ENCODE measurements at regions not wholly inside any gene's neighbourhood (a gene's known extent, or its start where the extent isn't known, plus 50 kb on each side); places are given as distances from the start of the nearest gene placed in this dataset.

- H3K9me3 Mint-ChIP-seq, result peaks cover 11% of the 10 kb centered on the region
- no peak overlapping the region for H3K4me3 ChIP-seq (ENCODE audit: low read length)
- 100% methylated on average over 1 of the region's 2 CpGs; no CpG with 5 or more reads in 1 of the 2 experiments for WGBS, 2 experiments (ENCODE audit: insufficient coverage in 1 of 2, insufficient read length in 1 of 2)
Measured at GRCh38 chr18:53644799-53645471, 579.5 kb downstream of the MBD2 start.

GRCh38 chr18:53639687-53640086 lies 584.8 kb downstream of the MBD2 start:
- Histone ChIP-seq H3K9ac (ENCODE audit: extremely low read depth, low read length, poor library complexity, severe bottlenecking) (no peak overlapping the region), H3K4me3 (ENCODE audit: low read length) (no peak overlapping the region), H3K36me3 (ENCODE audit: control insufficient read depth, insufficient read depth, low read length) (no peaks in the 10 kb centered on the region), H3K27me3 (ENCODE audit: control insufficient read depth, insufficient read depth, low read length, poor library complexity, severe bottlenecking) (no peaks in the 10 kb centered on the region), H3K4me1 (ENCODE audit: control insufficient read depth, insufficient read depth, low read length) (no peaks in the 10 kb centered on the region), H3K9me3 (ENCODE audit: control insufficient read depth, low read length) (no peaks in the 10 kb centered on the region), H3K27ac (ENCODE audit: low read depth, low read length) (no peak overlapping the region)
- TF ChIP-seq CTCF (conservative IDR thresholded peaks at IDR 0.05), result no peak
- DNase-seq, result no peak
- no peaks in the 10 kb centered on the region for H3K4me1 Mint-ChIP-seq
- H3K27ac Mint-ChIP-seq, result no peak overlapping the region
- peaks cover 2% of the 10 kb centered on the region for H3K36me3 Mint-ChIP-seq (ENCODE audit: low read depth)
- H3K4me3 Mint-ChIP-seq, result no peak overlapping the region
- H3K9me3 Mint-ChIP-seq, result peaks cover 13% of the 10 kb centered on the region
- no peaks in the 10 kb centered on the region for H3K27me3 Mint-ChIP-seq (ENCODE audit: insufficient read depth)

More at GRCh38 chr18:53644799-53645471, 579.5 kb downstream of the MBD2 start:
- no peaks in the 10 kb centered on the region for H3K36me3 ChIP-seq (ENCODE audit: control insufficient read depth, insufficient read depth, low read length)
- Mint-ChIP-seq H3K27me3 (ENCODE audit: insufficient read depth) (no peaks in the 10 kb centered on the region), H3K36me3 (ENCODE audit: low read depth) (peaks cover 2% of the 10 kb centered on the region), H3K4me3 (no peak overlapping the region), H3K27ac (no peak overlapping the region), H3K4me1 (peaks cover 5% of the 10 kb centered on the region)
- H3K9ac ChIP-seq (ENCODE audit: extremely low read depth, low read length, poor library complexity, severe bottlenecking), result no peak overlapping the region
- H3K27ac ChIP-seq (ENCODE audit: low read depth, low read length), result no peak overlapping the region
- no peak for TF ChIP-seq CTCF (conservative IDR thresholded peaks at IDR 0.05)
- no peaks in the 10 kb centered on the region for H3K9me3 ChIP-seq (ENCODE audit: control insufficient read depth, low read length)
- no peaks in the 10 kb centered on the region for H3K27me3 ChIP-seq (ENCODE audit: control insufficient read depth, insufficient read depth, low read length, poor library complexity, severe bottlenecking)
- H3K4me1 ChIP-seq (ENCODE audit: control insufficient read depth, insufficient read depth, low read length), result no peaks in the 10 kb centered on the region
- DNase-seq, result no peak

- 83% methylated on average over 1 of the region's 1 CpG; no CpG with 5 or more reads in 1 of the 2 experiments for WGBS, 2 experiments (ENCODE audit: insufficient coverage in 1 of 2, insufficient read length in 1 of 2)
- H3K4me3 ChIP-seq (ENCODE audit: low read length), result no peak overlapping the region
- no peaks in the 10 kb centered on the region for H3K9me3 ChIP-seq (ENCODE audit: control insufficient read depth, low read length)
- H3K27me3 Mint-ChIP-seq (ENCODE audit: insufficient read depth), result no peaks in the 10 kb centered on the region
- H3K9ac ChIP-seq (ENCODE audit: extremely low read depth, low read length, poor library complexity, severe bottlenecking), result no peak overlapping the region
- no peak overlapping the region for H3K27ac Mint-ChIP-seq
- H3K27ac ChIP-seq (ENCODE audit: low read depth, low read length), result no peak overlapping the region
- no peaks in the 10 kb centered on the region for H3K4me1 ChIP-seq (ENCODE audit: control insufficient read depth, insufficient read depth, low read length)
- H3K27me3 ChIP-seq (ENCODE audit: control insufficient read depth, insufficient read depth, low read length, poor library complexity, severe bottlenecking), result no peaks in the 10 kb centered on the region
- no peak for TF ChIP-seq CTCF (conservative IDR thresholded peaks at IDR 0.05)
- H3K9me3 Mint-ChIP-seq, result peaks cover 8% of the 10 kb centered on the region
- H3K36me3 ChIP-seq (ENCODE audit: control insufficient read depth, insufficient read depth, low read length), result no peaks in the 10 kb centered on the region
- no peaks in the 10 kb centered on the region for H3K4me1 Mint-ChIP-seq
- H3K4me3 Mint-ChIP-seq, result no peak overlapping the region
- H3K36me3 Mint-ChIP-seq (ENCODE audit: low read depth), result no peaks in the 10 kb centered on the region
- no peak for DNase-seq
Measured at GRCh38 chr18:53629337-53629736, 595.1 kb downstream of the MBD2 start.

All from endodermal cell (in vitro differentiated cells).